ENCODE measurements at regions not wholly inside any gene's neighbourhood (a gene's known extent, or its start where the extent isn't known, plus 50 kb on each side); places are given as distances from the start of the nearest gene placed in this dataset.

GRCh38 chr3:160081958-160082533 is 93.4 kb downstream of the IL12A start:
- TF ChIP-seq, protein P1, sequence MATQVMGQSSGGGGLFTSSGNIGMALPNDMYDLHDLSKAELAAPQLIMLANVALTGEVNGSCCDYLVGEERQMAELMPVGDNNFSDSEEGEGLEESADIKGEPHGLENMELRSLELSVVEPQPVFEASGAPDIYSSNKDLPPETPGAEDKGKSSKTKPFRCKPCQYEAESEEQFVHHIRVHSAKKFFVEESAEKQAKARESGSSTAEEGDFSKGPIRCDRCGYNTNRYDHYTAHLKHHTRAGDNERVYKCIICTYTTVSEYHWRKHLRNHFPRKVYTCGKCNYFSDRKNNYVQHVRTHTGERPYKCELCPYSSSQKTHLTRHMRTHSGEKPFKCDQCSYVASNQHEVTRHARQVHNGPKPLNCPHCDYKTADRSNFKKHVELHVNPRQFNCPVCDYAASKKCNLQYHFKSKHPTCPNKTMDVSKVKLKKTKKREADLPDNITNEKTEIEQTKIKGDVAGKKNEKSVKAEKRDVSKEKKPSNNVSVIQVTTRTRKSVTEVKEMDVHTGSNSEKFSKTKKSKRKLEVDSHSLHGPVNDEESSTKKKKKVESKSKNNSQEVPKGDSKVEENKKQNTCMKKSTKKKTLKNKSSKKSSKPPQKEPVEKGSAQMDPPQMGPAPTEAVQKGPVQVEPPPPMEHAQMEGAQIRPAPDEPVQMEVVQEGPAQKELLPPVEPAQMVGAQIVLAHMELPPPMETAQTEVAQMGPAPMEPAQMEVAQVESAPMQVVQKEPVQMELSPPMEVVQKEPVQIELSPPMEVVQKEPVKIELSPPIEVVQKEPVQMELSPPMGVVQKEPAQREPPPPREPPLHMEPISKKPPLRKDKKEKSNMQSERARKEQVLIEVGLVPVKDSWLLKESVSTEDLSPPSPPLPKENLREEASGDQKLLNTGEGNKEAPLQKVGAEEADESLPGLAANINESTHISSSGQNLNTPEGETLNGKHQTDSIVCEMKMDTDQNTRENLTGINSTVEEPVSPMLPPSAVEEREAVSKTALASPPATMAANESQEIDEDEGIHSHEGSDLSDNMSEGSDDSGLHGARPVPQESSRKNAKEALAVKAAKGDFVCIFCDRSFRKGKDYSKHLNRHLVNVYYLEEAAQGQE (IDR thresholded peaks at IDR 0.05) = no peak
- no peak for TF ChIP-seq POLR2A (IDR thresholded peaks at IDR 0.05; ENCODE audit: low read length)
